ENCODE measurements at regions not wholly inside any gene's neighbourhood (a gene's known extent, or its start where the extent isn't known, plus 50 kb on each side); places are given as distances from the start of the nearest gene placed in this dataset.

- no peak for DNase-seq (ENCODE audit: low spot score)
These were observed 440.1 kb downstream of the ZEB2 start for GRCh38 chr2:144079803-144080202.

DNA sequence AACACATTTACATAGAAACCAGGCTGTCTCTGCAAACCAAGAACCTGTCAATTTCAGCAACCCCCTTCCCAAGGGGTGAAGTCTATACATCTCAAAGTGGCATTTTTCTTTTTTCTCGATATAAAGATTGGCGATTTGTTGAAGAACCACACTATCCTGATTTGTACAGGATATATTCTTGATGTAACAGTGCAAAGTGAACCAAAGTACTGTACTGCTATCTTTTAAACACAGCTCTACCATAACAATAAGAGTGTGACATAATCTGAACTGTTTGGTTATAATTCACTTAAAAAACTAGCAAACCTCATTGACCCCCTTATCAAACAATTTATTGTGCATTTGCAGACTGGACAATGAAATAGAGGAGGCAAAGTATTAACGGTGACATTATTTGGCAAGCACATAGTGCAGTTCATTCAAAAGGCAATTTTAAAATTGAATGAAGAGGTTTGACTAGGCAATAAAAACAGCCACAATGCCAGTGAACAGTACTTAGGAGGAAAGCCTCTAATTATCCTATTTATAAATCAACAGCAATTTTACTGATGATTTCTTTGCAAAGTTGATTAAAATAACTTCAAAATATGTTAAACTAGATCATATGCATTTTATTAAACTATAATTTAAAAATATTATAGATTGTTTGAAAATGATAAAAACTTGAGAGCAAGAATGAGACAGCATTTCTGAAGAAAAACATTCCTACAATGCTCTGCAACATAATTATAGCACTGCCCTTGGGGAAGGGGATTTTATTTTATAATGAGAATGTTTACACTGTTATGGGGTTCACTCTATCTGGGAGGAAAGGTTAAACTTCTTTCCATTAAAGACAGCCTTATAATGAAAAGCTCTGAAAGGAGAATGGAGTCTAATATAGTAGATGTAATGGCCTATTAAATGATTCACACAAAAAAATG is 440.9 kb downstream of the ZEB2 start:
- DNase-seq (ENCODE audit: low spot score), result no peak

- DNase-seq (ENCODE audit: low spot score), result no peak
These were observed 441.8 kb downstream of the ZEB2 start for GRCh38 chr2:144078106-144078505.

DNA sequence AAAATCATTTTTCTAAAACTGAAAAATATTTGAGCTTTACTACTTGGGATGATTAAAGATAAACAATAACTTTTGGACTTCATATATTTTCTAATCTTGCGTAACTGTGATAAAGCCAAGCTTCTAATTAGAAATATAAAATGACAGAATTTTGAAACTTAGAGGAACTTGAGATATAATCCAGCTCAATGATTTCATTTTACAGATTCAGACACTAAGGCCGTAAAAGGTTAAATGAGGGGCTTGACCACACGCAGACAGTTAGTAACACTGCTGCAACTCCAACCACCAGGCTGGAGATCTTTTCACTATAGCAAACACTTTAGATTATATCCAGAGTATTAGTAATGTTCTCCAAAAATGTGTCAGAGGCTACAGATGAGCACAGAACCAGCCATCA is 445.5 kb downstream of the ZEB2 start:
- no peak for DNase-seq (ENCODE audit: low spot score)

- no peak for DNase-seq (ENCODE audit: low spot score)
These were observed 448.5 kb downstream of the ZEB2 start for GRCh38 chr2:144071461-144071860.

DNA sequence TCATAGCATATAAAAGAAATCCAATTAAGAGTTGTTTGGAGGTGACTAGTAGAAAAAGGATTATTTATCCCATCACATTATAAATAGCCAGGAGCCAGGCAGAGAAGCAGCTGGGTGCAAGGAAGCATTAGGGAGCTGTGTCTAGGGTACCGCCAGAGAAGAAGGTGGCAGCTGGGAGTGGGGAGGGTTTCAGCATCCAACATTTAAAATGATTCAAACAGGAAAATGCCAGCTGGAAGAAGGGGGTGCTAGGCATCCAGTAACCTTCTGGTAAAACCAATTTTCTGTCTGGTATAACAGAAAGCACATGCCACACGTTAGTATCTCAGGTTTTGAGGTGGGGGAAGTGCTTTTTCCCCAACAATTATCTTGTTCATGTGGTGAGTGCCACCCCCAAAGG is 452.4 kb downstream of the ZEB2 start:
- no peak for DNase-seq (ENCODE audit: low spot score)

GRCh38 chr2:144063602-144064001 is 456.3 kb downstream of the ZEB2 start:
- DNase-seq (ENCODE audit: low spot score), result no peak

DNA sequence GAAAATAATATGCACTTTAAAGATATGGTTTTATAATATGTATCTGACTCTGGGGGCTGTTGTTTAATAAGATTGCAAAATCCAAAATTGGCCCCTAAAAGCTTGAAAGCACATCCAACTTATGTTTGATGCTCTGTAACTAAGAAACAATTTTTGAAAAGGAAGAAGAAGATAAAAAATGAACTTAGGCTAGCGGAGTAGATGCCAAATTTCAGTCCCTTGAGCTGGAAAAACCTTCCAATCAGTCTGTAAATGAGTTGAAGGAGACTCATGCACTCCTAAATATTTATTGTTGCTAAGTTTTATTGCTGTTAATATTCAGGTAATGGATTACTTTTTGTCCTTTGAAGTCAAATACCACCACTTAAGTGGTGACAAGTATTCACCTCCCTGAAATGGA is 465.0 kb downstream of the ZEB2 start:
- no peak for DNase-seq (ENCODE audit: low spot score)

GRCh38 chr2:144052083-144052482 is 467.8 kb downstream of the ZEB2 start:
- DNase-seq (ENCODE audit: low spot score), result no peak

DNA sequence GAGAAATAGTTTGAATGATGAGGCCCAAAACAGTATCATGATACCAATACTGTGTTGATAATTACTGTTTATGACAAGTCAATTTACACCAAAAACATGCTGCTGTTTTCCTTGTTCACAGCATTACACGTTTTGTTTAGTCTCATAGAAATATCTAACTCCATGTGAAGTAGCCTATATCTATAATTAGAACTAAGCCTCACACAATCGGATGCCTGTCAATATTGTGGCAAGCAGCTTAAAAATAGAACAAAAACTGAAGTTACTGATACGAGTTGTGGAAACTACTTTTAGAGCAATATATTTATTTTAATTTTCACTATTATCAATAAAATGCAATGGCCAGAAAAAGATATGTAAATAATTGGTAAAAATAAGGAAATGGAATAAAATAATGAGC is 470.8 kb downstream of the ZEB2 start:
- no peak for DNase-seq (ENCODE audit: low spot score)

- DNase-seq (ENCODE audit: low spot score), result no peak
These were observed 471.3 kb downstream of the ZEB2 start for GRCh38 chr2:144048631-144049060.

GRCh38 chr2:144042751-144043150 is 477.2 kb downstream of the ZEB2 start:
- no peak for DNase-seq (ENCODE audit: low spot score)

- no peak for DNase-seq (ENCODE audit: low spot score)
These were observed 478.3 kb downstream of the ZEB2 start for GRCh38 chr2:144041612-144042011.

DNA sequence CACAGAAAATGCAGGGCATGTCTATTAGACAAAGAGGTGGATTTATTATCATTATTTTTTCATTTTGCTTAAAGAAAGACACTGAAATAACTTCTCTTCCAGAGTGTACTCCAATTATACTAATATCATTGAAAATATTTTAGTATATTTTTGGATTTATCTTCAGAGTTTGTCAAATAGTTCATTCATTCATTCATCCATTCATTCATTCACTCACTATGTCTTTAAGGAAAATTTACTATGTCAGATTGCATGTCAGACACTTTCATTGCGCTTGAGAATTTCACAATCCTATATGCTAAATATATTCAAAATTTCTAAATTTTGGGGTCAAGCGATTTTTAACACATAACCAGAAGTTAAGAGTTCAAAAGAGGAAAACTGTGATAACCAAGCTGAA is 479.1 kb downstream of the ZEB2 start:
- no peak for DNase-seq (ENCODE audit: low spot score)

DNA sequence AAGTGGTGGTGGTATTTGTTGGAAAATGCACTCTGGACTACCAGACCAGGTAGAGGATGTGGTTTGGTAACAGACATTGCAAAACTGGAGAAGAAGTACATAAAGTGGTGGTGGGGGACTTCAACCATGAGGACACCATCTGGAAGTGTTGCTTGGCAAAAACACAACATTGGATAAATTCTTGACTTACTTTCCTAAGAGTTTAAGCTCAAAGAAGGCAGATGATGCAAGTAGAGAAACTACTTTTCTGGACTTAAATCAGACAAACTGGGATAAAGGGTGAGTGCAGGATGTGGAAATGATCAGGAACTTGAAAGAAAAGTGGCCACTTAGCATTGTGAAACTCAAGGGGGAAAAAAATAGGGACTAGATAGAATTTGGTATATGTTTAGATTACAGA is 487.4 kb downstream of the ZEB2 start:
- no peak for DNase-seq (ENCODE audit: low spot score)

- DNase-seq (ENCODE audit: low spot score), result no peak
These were observed 489.1 kb downstream of the ZEB2 start for GRCh38 chr2:144030791-144031190.

GRCh38 chr2:144027593-144027992 is 492.3 kb downstream of the ZEB2 start:
- no peak for DNase-seq (ENCODE audit: low spot score)

DNA sequence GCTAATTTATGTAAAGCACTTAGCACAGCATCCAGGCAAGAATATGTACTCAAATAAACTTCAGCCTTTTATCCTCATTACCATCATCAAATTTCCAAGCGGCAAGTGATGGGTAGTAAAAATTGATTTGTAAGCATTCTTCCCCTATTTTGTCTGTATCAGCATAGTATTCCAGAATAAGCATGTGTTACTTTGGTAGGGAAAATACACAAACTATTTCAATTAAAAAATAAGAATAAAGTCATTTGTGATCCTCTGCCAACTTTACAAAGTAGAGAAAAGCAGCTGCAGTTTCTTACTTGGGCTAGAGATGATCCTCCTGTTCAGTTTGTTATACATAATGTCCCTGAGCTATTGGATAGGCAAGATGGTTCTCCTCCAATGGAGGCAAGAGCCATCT is 493.2 kb downstream of the ZEB2 start:
- no peak for DNase-seq (ENCODE audit: low spot score)

DNA sequence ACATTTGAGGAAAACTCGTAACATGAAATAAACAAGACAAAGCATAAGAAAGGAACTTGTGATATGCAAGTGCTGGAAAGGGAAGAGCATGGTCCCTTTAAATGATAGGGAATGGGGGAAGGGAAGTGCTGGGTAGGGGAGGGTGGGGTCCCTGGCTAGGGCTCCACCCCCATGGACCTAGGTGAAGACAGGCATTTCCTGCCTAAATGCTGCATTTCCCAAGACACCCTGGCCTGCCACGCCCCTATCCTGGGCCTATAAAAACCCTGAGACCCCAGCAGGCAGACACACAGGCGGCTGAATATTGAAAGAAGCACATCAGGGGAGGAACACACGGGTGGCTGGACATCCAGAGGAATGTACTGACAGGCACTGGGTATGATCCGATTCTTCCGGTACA is 499.9 kb downstream of the ZEB2 start:
- DNase-seq (ENCODE audit: low spot score), result no peak

- DNase-seq (ENCODE audit: low spot score), result no peak
These were observed 504.2 kb downstream of the ZEB2 start for GRCh38 chr2:144015655-144016245.

GRCh38 chr2:144015036-144015435 is 504.9 kb downstream of the ZEB2 start:
- DNase-seq (ENCODE audit: low spot score), result no peak

GRCh38 chr2:144014103-144014502 is 505.8 kb downstream of the ZEB2 start:
- DNase-seq (ENCODE audit: low spot score), result no peak

DNA sequence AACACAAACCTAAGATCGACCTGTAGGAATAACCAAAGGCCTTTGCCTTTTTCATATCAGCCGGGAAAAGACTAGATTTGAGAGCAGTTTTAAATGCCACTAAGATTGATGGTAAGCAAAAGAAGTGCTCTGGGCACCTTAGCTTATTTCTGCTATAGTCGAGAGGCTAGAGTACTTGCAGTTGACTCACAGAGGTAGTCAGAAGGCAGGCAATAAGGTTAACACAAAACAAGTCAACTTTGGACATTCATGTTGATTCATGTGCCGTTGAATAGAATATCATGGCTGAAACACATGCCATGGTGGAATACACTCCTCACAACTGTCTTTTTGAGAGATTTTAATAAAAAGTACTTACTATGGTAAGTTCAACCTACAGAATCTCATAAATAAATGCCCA is 507.6 kb downstream of the ZEB2 start:
- no peak for DNase-seq (ENCODE audit: low spot score)

DNA sequence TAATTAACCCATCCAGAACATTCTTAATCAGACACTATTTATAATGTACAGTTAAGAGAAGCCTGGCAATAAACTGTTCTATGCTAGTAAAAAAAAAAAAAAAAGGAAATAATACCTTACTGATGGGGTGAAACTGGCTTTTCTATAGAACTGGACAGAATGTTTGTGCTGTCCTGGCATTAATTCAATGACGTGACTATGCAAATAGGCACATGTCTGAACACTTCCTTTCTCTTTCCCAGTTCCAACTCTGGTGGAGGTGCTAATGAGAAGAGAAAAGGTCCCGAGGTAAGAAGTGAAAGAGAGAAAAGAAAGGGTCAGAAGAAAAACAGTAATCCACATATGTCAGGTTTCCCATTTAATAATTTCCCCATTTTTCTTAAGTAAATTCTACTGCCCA is 508.4 kb downstream of the ZEB2 start:
- no peak for DNase-seq (ENCODE audit: low spot score)
